Fibroblast of skin of left biceps (primary cell): ENCODE measurements at regions not wholly inside any gene's neighbourhood (a gene's known extent, or its start where the extent isn't known, plus 50 kb on each side); places are given as distances from the start of the nearest gene placed in this dataset.

Experiments used
- DNase-seq, 2 experiments: peaks; one replicate each; pipeline ENCODE4 v3.0.0-alpha.2; 2013; ENCODE audit warnings: low read depth in 2 of 2

GRCh38 chr10:85542152-85542551 is 824.4 kb downstream of the GRID1 start:
- no peak for DNase-seq

- DNase-seq: no peak
Observed at GRCh38 chr10:85542936-85543730, 823.5 kb downstream of the GRID1 start.

GRCh38 chr10:85544956-85545355 is 821.6 kb downstream of the GRID1 start:
- DNase-seq: no peak

- no peak for DNase-seq
Observed at GRCh38 chr10:85545874-85546273, 820.7 kb downstream of the GRID1 start.

GRCh38 chr10:85547460-85548023 is 819.1 kb downstream of the GRID1 start:
- no peak for DNase-seq

GRCh38 chr10:85548034-85548433 is 818.6 kb downstream of the GRID1 start:
- no peak for DNase-seq
